ENCODE measurements at regions not wholly inside any gene's neighbourhood (a gene's known extent, or its start where the extent isn't known, plus 50 kb on each side); places are given as distances from the start of the nearest gene placed in this dataset.

DNA sequence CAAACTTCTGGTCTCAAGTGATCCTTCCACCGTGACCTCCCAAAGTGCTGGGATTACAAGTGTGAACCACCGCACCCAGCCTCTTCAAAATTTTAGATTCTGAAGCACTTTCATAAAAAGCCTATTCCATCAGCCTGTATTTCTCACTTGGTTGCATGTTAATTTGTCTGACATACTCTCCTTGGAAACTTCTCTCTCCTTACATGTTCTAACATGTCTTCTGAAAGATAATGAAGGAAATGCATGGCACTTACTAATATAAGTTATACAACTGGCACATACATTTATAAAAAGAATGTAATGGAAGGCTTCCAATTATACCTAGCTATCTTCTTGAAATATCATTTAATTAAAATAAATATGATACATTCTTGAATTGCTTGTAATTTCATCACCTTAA lies 597.5 kb downstream of the TBC1D32 start:
- H3K4me1 ChIP-seq, result no peaks in the 10 kb centered on the region
- no peak overlapping the region for H3K4me3 ChIP-seq
- no peaks in the 10 kb centered on the region for H3K36me3 ChIP-seq
- no peak overlapping the region for H3K27ac ChIP-seq
- no peak for TF ChIP-seq POLR2A (IDR thresholded peaks at IDR 0.05)
- TF ChIP-seq, protein P1, sequence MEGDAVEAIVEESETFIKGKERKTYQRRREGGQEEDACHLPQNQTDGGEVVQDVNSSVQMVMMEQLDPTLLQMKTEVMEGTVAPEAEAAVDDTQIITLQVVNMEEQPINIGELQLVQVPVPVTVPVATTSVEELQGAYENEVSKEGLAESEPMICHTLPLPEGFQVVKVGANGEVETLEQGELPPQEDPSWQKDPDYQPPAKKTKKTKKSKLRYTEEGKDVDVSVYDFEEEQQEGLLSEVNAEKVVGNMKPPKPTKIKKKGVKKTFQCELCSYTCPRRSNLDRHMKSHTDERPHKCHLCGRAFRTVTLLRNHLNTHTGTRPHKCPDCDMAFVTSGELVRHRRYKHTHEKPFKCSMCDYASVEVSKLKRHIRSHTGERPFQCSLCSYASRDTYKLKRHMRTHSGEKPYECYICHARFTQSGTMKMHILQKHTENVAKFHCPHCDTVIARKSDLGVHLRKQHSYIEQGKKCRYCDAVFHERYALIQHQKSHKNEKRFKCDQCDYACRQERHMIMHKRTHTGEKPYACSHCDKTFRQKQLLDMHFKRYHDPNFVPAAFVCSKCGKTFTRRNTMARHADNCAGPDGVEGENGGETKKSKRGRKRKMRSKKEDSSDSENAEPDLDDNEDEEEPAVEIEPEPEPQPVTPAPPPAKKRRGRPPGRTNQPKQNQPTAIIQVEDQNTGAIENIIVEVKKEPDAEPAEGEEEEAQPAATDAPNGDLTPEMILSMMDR (IDR thresholded peaks at IDR 0.05), result no peak
- DNase-seq, result no peak
- no peaks in the 10 kb centered on the region for H3K9me3 ChIP-seq
- H3K27me3 ChIP-seq, result no peaks in the 10 kb centered on the region
- intact Hi-C loops (cut with DNase I; ENCODE audit: low total_unique reads), result no loop called here

DNA sequence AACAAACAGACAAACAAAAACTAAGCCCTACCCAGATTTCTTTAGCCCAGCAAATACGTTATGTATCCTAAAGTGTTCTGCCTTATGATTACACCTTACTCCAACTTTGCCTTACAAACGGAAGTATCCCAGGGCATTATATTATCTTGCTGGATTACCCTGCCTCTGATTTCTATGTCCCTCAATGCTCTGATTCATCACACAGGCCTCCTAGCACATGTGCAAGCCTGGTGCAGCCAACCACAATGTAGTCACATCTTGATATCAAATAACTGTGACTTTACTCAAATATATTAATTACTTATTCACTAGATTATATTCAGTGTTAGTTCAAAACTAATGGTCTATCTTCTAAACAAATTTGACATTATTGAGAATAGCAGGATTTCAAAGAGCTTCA lies 598.6 kb downstream of the TBC1D32 start:
- Histone ChIP-seq H3K4me3 (no peak overlapping the region), H3K36me3 (no peaks in the 10 kb centered on the region), H3K27ac (no peak overlapping the region), H3K9me3 (no peaks in the 10 kb centered on the region), H3K27me3 (no peaks in the 10 kb centered on the region), H3K4me1 (no peaks in the 10 kb centered on the region)
- TF ChIP-seq, protein P1 (IDR thresholded peaks at IDR 0.05), result no peak
- no peak for TF ChIP-seq POLR2A (IDR thresholded peaks at IDR 0.05)
- no peak for DNase-seq
- intact Hi-C loops (cut with DNase I; ENCODE audit: low total_unique reads), result no loop called here

DNA sequence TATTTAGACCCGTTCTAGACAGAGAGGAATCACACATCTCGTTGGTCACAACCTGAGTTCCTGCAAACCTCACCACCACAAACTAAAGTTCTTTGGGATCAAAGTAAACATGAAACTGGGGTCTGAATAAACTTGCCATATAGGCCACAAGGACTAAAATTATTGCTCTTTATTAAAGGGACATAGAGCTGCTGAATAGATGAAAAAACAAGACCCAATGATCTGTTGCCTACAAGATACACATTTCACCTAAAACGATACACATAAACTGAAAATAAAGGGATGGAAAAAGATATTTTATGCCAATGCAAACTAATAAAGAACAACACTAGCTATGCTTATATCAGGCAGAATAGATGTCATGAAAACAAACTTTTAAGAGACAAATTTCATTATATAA lies 623.0 kb downstream of the TBC1D32 start:
- Histone ChIP-seq H3K9me3 (no peaks in the 10 kb centered on the region), H3K36me3 (no peaks in the 10 kb centered on the region), H3K27me3 (no peaks in the 10 kb centered on the region), H3K27ac (no peak overlapping the region), H3K4me1 (no peaks in the 10 kb centered on the region), H3K4me3 (no peak overlapping the region)
- intact Hi-C loops (cut with DNase I; ENCODE audit: low total_unique reads), result no loop called here
- DNase-seq, result no peak
- TF ChIP-seq, protein P1 (IDR thresholded peaks at IDR 0.05), result no peak
- TF ChIP-seq POLR2A (IDR thresholded peaks at IDR 0.05), result no peak

DNA sequence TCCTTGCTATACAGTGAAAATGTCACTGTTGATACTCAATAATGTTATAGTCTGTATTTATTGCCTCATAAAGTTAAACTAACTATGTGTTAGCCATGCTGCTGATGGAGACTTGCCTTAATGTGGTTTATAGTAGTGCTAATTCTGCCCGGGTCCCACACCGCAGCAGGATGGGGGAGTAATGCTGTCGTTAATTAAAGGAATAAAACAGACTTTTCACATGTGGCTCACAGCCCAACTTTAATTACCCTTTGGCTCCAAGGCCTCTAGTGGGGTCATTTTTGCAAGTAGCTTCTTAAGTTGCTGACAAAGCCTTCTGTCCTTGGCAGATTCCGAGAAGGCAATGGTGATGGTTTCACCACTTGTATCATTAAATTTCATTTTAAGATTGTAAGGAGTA lies 634.3 kb downstream of the TBC1D32 start:
- Histone ChIP-seq H3K36me3 (no peaks in the 10 kb centered on the region), H3K27me3 (peaks cover 0 to 3% of the 10 kb centered on the region in 2 donors), H3K9me3 (no peaks in the 10 kb centered on the region), H3K4me3 (no peak overlapping the region), H3K4me1 (no peaks in the 10 kb centered on the region), H3K27ac (no peak overlapping the region)
- DNase-seq, result no peak
- intact Hi-C loops (cut with DNase I; ENCODE audit: low total_unique reads), result no loop called here
- TF ChIP-seq POLR2A (IDR thresholded peaks at IDR 0.05), result no peak

DNA sequence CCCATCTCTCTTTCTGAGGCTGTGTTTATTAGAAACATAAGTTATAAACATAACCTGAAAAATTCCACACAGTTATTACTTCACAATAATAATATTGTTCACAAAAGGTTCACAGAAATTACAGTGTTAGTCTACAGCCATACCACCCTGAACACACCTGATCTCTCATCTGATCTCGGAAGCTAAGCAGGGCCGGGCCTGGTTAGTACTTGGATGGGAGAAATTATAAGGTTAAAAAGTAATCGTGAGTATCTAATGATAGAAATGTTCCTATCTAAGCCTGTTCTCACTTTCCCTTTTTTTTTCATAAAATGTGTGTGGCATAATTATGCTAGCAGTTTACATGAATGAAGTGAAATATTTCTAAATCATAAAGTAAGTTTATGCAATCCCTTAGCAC lies 647.8 kb downstream of the TBC1D32 start:
- TF ChIP-seq, protein P1 (IDR thresholded peaks at IDR 0.05), result no peak
- TF ChIP-seq POLR2A (IDR thresholded peaks at IDR 0.05), result no peak
- H3K9me3 ChIP-seq, result no peaks in the 10 kb centered on the region

DNA sequence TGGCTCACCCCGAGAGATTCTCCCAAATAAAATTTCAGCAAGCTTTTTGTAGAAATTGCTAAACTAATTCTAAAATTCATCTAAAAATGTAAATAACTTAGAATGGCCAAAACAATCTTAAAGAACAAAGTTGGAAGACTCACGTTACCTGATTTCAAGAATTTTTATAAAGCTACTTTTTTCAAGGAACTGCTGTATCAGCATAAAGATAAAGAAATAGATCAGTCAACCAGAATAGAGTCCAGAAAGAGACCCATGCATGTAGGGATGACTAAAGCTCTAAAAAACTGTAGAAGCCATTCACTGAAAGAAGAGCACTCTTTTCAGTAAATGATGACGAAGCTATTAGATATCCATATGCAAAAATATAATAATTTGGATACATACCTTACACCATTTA lies 652.1 kb downstream of the TBC1D32 start:
- Histone ChIP-seq H3K4me1 (no peaks in the 10 kb centered on the region), H3K27me3 (no peaks in the 10 kb centered on the region), H3K9me3 (no peaks in the 10 kb centered on the region), H3K4me3 (no peak overlapping the region), H3K36me3 (no peaks in the 10 kb centered on the region), H3K27ac (no peak overlapping the region)
- intact Hi-C loops (cut with DNase I; ENCODE audit: low total_unique reads), result no loop called here
- no peak for TF ChIP-seq POLR2A (IDR thresholded peaks at IDR 0.05)
- TF ChIP-seq, protein P1 (IDR thresholded peaks at IDR 0.05), result no peak
- DNase-seq, result no peak

More for the DNA sequence above, 647.8 kb downstream of the TBC1D32 start:
- Histone ChIP-seq H3K4me3 (no peak overlapping the region), H3K27me3 (no peaks in the 10 kb centered on the region), H3K36me3 (no peaks in the 10 kb centered on the region), H3K27ac (no peak overlapping the region), H3K4me1 (no peaks in the 10 kb centered on the region)
- intact Hi-C loops (cut with DNase I; ENCODE audit: low total_unique reads), result no loop called here
- DNase-seq, result no peak

Data from uterus (tissue), 3 donors.